Omental fat pad (tissue), 3 donors: ENCODE measurements at regions not wholly inside any gene's neighbourhood (a gene's known extent, or its start where the extent isn't known, plus 50 kb on each side); places are given as distances from the start of the nearest gene placed in this dataset.
"Not testable (repeated sequence)": the region's sequence is repeated elsewhere in the genome, so short reads cannot be mapped to it uniquely, and the experiment has no call there.

ENCODE experiments used
- ATAC-seq: fragments of 150-250 bp; one replicate; pipeline ENCODE4 v1.9.1; 2016; ENCODE audit warnings: mild to moderate bottlenecking, moderate library complexity; ENCODE audit not compliant: low FRiP score
- DNase-seq: peaks from one replicate; pipeline ENCODE4 v3.0.0-alpha.2; 2019; ENCODE audit warnings: low spot score
- TF ChIP-seq, protein P1 (sequence below), 3 donors: fragments of 450-650 bp; IDR thresholded peaks; one replicate each; pipeline ENCODE4 v1.5.1; 2016 to 2017; ENCODE audit warnings: antibody characterized with exemption in 3 of 3, mild to moderate bottlenecking in 3 of 3, moderate library complexity in 2 of 3

GRCh38 chr10:129063877-129064276, 403.2 kb upstream of the MGMT start:
- DNase-seq (no peak), ATAC-seq (no peak)
- TF ChIP-seq, protein P1, sequence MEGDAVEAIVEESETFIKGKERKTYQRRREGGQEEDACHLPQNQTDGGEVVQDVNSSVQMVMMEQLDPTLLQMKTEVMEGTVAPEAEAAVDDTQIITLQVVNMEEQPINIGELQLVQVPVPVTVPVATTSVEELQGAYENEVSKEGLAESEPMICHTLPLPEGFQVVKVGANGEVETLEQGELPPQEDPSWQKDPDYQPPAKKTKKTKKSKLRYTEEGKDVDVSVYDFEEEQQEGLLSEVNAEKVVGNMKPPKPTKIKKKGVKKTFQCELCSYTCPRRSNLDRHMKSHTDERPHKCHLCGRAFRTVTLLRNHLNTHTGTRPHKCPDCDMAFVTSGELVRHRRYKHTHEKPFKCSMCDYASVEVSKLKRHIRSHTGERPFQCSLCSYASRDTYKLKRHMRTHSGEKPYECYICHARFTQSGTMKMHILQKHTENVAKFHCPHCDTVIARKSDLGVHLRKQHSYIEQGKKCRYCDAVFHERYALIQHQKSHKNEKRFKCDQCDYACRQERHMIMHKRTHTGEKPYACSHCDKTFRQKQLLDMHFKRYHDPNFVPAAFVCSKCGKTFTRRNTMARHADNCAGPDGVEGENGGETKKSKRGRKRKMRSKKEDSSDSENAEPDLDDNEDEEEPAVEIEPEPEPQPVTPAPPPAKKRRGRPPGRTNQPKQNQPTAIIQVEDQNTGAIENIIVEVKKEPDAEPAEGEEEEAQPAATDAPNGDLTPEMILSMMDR (IDR thresholded peaks at IDR 0.05), result no peak

DNA sequence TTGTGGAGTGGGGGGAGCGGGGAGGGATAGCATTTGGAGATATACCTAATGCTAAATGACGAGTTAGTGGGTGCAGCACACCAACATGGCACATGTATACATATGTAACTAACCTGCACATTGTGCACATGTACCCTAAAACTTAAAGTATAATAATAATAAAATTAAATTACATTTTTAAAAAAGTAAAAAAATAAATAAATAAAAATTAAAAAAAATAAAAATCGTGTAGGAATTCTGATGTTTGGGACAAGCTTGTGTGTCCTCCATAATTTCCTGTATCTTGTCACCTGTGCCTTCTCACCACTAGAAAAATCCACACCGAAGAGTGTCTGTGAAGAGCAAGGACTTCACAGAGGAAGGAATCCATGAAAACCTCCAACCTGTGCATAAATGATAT, 400.5 kb upstream of the MGMT start:
- DNase-seq, result not testable (repeated sequence)

GRCh38 chr10:129071411-129071810, 395.6 kb upstream of the MGMT start:
- not testable (repeated sequence) for DNase-seq, ATAC-seq

More for the DNA sequence above, 400.5 kb upstream of the MGMT start:
- ATAC-seq, result not testable (repeated sequence)

GRCh38 chr10:129074939-129075338, 392.1 kb upstream of the MGMT start:
- DNase-seq, result no peak
- TF ChIP-seq, protein P1 (IDR thresholded peaks at IDR 0.05), result no peak
- no peak for ATAC-seq

- no peak for ATAC-seq
- DNase-seq, result no peak
- TF ChIP-seq, protein P1 (IDR thresholded peaks at IDR 0.05), result no peak
Measured at GRCh38 chr10:129075508-129075907, 391.5 kb upstream of the MGMT start.

GRCh38 chr10:129075927-129076326, 391.1 kb upstream of the MGMT start:
- DNase-seq (no peak), ATAC-seq (no peak)
- TF ChIP-seq, protein P1 (IDR thresholded peaks at IDR 0.05), result no peak

DNA sequence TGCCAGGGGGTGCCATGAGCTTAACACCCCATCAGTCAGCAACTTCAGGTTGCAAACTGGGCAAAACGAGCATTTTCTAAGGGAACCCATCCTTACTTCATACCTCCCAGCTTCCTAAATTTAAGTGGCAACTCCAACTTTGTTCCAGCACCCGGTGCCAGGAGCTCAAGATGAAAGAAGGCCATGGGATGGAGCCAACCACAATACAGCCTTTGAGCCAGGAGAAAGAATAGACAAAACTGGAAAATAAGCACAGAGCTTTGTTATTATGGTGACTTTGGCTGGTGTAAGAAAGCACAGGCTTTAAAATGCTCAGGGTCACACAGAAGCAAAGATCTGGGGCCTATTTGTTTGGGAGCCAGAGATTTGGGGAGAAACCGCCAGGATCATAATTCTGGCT, 388.7 kb upstream of the MGMT start:
- ATAC-seq, result no peak
- no peak for DNase-seq
- TF ChIP-seq, protein P1 (IDR thresholded peaks at IDR 0.05), result no peak

- ATAC-seq (no peak), DNase-seq (no peak)
- TF ChIP-seq, protein P1 (IDR thresholded peaks at IDR 0.05), result no peak
Measured at GRCh38 chr10:129078746-129079145, 388.3 kb upstream of the MGMT start.
